ENCODE measurements at regions not wholly inside any gene's neighbourhood (a gene's known extent, or its start where the extent isn't known, plus 50 kb on each side); places are given as distances from the start of the nearest gene placed in this dataset.

DNA sequence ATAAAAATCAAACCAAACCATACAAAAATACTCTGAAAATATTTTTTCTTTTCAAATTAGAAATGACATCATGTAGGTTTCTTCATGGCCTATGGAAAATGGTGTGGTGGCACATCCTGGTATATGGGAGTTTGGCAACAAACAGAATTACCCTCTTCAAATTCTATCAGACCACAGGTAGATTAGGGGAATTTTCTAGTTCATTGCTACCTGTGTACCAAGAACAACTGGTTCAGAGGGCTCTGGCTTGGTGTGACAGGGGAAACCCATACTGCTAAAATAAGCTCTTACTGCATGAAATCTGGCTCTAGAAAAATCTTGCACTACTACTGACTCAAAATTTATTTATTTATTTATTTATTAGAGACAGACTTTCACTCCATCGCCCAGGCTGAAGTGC lies 63.4 kb upstream of the PELI1 start:
- no peak for TF ChIP-seq CTCF (IDR thresholded peaks at IDR 0.05; ENCODE audit: low read depth, low read length)
- no peak for TF ChIP-seq MAX (IDR thresholded peaks at IDR 0.05; ENCODE audit: low read depth, low read length)
- TF ChIP-seq POLR2A (IDR thresholded peaks at IDR 0.05; ENCODE audit: extremely low read depth, insufficient read length), result no peak
